ENCODE measurements at regions not wholly inside any gene's neighbourhood (a gene's known extent, or its start where the extent isn't known, plus 50 kb on each side); places are given as distances from the start of the nearest gene placed in this dataset.

DNA sequence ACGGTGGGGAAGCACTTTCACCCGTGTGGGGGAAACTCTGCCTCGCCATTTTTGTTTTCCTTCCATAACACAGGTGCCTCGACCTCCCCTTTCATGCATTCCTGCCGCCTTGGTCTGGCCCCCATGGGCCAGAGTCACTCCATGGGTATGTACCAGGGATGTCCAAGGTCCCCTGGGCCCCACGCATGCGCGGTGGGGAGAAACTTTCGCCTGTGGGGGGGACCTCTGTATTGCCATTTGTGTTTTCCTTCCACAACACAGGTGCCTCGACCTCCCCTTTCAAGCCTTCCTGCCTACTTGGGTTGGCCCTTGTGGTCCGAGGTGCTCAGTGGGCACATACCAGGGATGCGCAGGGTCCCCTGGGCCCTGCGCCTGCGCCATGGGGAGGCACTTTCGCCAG, 345.8 kb downstream of the ALG10 start:
- no peaks in the 10 kb centered on the region for H3K9me3 Mint-ChIP-seq (ENCODE audit: unreplicated experiment)
- peaks cover under 1% of the 10 kb centered on the region; the same call in 1 of the 2 replicates for H3K4me1 ChIP-seq
- H3K36me3 Mint-ChIP-seq (ENCODE audit: insufficient read depth, unreplicated experiment): no peaks in the 10 kb centered on the region
- intact Hi-C loops (cut with micrococcal nuclease; ENCODE audit: unreplicated experiment): no loop called here
- H3K4me3 Mint-ChIP-seq (ENCODE audit: unreplicated experiment): no peak overlapping the region
- no peak overlapping the region for H3K4me3 ChIP-seq (ENCODE audit: low read depth, low read length)
- ChIA-PET POLR2A (no interaction called here), CTCF (no interaction called here)
- no peaks in the 10 kb centered on the region; the same call in 1 of the 2 replicates for H3K36me3 ChIP-seq (ENCODE audit: control insufficient read depth, insufficient read depth, low read length)
- peaks cover 56% of the 10 kb centered on the region for H3K27me3 Mint-ChIP-seq (ENCODE audit: insufficient read depth, unreplicated experiment)
- DNase-seq: no peak
- TF ChIP-seq, protein P1, sequence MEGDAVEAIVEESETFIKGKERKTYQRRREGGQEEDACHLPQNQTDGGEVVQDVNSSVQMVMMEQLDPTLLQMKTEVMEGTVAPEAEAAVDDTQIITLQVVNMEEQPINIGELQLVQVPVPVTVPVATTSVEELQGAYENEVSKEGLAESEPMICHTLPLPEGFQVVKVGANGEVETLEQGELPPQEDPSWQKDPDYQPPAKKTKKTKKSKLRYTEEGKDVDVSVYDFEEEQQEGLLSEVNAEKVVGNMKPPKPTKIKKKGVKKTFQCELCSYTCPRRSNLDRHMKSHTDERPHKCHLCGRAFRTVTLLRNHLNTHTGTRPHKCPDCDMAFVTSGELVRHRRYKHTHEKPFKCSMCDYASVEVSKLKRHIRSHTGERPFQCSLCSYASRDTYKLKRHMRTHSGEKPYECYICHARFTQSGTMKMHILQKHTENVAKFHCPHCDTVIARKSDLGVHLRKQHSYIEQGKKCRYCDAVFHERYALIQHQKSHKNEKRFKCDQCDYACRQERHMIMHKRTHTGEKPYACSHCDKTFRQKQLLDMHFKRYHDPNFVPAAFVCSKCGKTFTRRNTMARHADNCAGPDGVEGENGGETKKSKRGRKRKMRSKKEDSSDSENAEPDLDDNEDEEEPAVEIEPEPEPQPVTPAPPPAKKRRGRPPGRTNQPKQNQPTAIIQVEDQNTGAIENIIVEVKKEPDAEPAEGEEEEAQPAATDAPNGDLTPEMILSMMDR (IDR thresholded peaks at IDR 0.05; ENCODE audit: insufficient read depth in 1 of 2, low read depth in 1 of 2, low read length in 1 of 2, severe bottlenecking in 1 of 2, unreplicated experiment in 1 of 2): no peak
- no TSS peak for BruUV-seq (replicated peaks)
- no peak overlapping the region for H3K27ac Mint-ChIP-seq (ENCODE audit: unreplicated experiment)
- H3K27me3 ChIP-seq (replicated peaks; ENCODE audit: control insufficient read depth, insufficient read depth, low read length): peaks cover 3% of the 10 kb centered on the region
- no peaks in the 10 kb centered on the region for H3K4me1 Mint-ChIP-seq (ENCODE audit: low read depth, unreplicated experiment)
- H3K9me3 ChIP-seq: peaks cover 4% of the 10 kb centered on the region; the same call in 1 of the 2 replicates

DNA sequence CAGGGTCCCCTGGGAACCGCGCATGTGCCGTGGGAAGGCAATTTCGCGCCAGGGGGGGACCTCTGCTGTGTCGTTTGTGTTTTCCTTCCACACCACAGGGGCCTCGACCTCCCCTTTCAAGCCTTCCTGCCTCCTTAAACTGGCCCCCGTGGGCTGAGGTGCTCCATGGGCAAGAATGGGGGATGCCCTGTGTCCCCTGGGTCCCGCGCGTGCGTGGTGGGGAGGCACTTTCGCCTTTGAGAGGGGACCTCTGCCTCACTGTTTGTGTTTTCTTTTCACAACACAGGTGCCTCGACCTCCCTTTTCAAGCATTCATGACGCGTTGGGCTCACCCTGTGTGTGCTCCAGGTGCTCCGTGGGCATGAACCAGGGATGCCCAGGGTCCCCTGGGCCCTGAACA, 348.8 kb downstream of the ALG10 start:
- H3K27ac Mint-ChIP-seq (ENCODE audit: unreplicated experiment): no peak overlapping the region

DNA sequence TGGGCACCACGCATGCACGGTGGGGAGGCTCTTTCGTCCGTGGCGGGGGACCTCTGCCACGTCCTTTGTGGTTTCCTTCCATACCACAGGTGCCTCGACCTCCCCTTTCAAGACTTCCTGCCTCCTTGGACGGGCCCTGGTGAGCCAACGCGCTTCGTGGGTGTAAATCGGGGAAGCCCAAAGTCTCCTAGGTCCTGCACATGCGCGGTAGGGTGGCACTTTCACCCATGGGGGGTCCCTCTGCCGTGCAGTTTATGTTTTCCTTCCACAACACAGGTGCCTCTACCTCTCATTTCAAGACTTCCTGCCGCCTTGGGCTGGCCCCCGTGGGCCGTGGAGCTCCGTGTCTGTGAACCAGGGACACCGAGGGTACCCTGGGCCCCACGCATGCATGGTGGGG, 349.7 kb downstream of the ALG10 start:
- Mint-ChIP-seq H3K9me3 (ENCODE audit: unreplicated experiment) (no peaks in the 10 kb centered on the region), H3K27me3 (ENCODE audit: insufficient read depth, unreplicated experiment) (peaks cover 40% of the 10 kb centered on the region), H3K27ac (ENCODE audit: unreplicated experiment) (no peak overlapping the region), H3K4me1 (ENCODE audit: low read depth, unreplicated experiment) (no peaks in the 10 kb centered on the region), H3K36me3 (ENCODE audit: insufficient read depth, unreplicated experiment) (no peaks in the 10 kb centered on the region), H3K4me3 (ENCODE audit: unreplicated experiment) (no peak overlapping the region)
- intact Hi-C loops (cut with micrococcal nuclease; ENCODE audit: unreplicated experiment): no loop called here
- BruUV-seq (replicated peaks): no TSS peak
- Histone ChIP-seq H3K4me3 (ENCODE audit: low read depth, low read length) (no peak overlapping the region), H3K4me1 (no peaks in the 10 kb centered on the region), H3K9me3 (peaks cover 3% of the 10 kb centered on the region; the same call in 1 of the 2 replicates), H3K27me3 (replicated peaks; ENCODE audit: control insufficient read depth, insufficient read depth, low read length) (peaks cover 3% of the 10 kb centered on the region; the same call in 1 of the 2 replicates), H3K36me3 (ENCODE audit: control insufficient read depth, insufficient read depth, low read length) (no peaks in the 10 kb centered on the region)
- CTCF ChIA-PET: no interaction called here
- POLR2A ChIA-PET: no interaction called here
- no peak for DNase-seq
- TF ChIP-seq, protein P1 (IDR thresholded peaks at IDR 0.05; ENCODE audit: insufficient read depth in 1 of 2, low read depth in 1 of 2, low read length in 1 of 2, severe bottlenecking in 1 of 2, unreplicated experiment in 1 of 2): no peak

More for the DNA sequence above, 348.8 kb downstream of the ALG10 start:
- Histone ChIP-seq H3K4me1 (no peaks in the 10 kb centered on the region), H3K27me3 (replicated peaks; ENCODE audit: control insufficient read depth, insufficient read depth, low read length) (peaks cover 3% of the 10 kb centered on the region; the same call in 1 of the 2 replicates), H3K9me3 (peaks cover 3% of the 10 kb centered on the region; the same call in 1 of the 2 replicates), H3K36me3 (ENCODE audit: control insufficient read depth, insufficient read depth, low read length) (no peaks in the 10 kb centered on the region), H3K4me3 (ENCODE audit: low read depth, low read length) (no peak overlapping the region)
- Mint-ChIP-seq H3K36me3 (ENCODE audit: insufficient read depth, unreplicated experiment) (no peaks in the 10 kb centered on the region), H3K4me3 (ENCODE audit: unreplicated experiment) (no peak overlapping the region), H3K27me3 (ENCODE audit: insufficient read depth, unreplicated experiment) (peaks cover 40% of the 10 kb centered on the region), H3K4me1 (ENCODE audit: low read depth, unreplicated experiment) (no peaks in the 10 kb centered on the region), H3K9me3 (ENCODE audit: unreplicated experiment) (no peaks in the 10 kb centered on the region)
- ChIA-PET CTCF (no interaction called here), POLR2A (no interaction called here)
- intact Hi-C loops (cut with micrococcal nuclease; ENCODE audit: unreplicated experiment): no loop called here
- DNase-seq: no peak
- BruUV-seq (replicated peaks): no TSS peak
- TF ChIP-seq, protein P1 (IDR thresholded peaks at IDR 0.05; ENCODE audit: insufficient read depth in 1 of 2, low read depth in 1 of 2, low read length in 1 of 2, severe bottlenecking in 1 of 2, unreplicated experiment in 1 of 2): no peak
